ENCODE measurements at regions not wholly inside any gene's neighbourhood (a gene's known extent, or its start where the extent isn't known, plus 50 kb on each side); places are given as distances from the start of the nearest gene placed in this dataset.

- intact Hi-C loops (cut with DNase I): no loop called here
- Histone ChIP-seq H3K9me3 (no peaks in the 10 kb centered on the region), H3K36me3 (no peaks in the 10 kb centered on the region), H3K4me1 (no peaks in the 10 kb centered on the region), H3K4me3 (no peak overlapping the region), H3K27ac (no peak overlapping the region), H3K27me3 (no peaks in the 10 kb centered on the region)
- peak in 1 of 2 donors; percentile 42 for TF ChIP-seq POLR2AphosphoS5 (IDR thresholded peaks at IDR 0.05; ENCODE audit: insufficient read depth in 1 of 2, low read depth in 1 of 2)
- no peak for TF ChIP-seq POLR2A (IDR thresholded peaks at IDR 0.05)
- DNase-seq (ENCODE audit: extremely low spot score in 2 of 2): peak in 1 of 2 donors; percentile 69
Measured at GRCh38 chr2:238635647-238636051, 208.9 kb downstream of the ASB1 start.

- H3K4me1 ChIP-seq: no peaks in the 10 kb centered on the region
- H3K4me3 ChIP-seq: no peak overlapping the region
- H3K9me3 ChIP-seq: no peaks in the 10 kb centered on the region
- no peaks in the 10 kb centered on the region for H3K27me3 ChIP-seq
- TF ChIP-seq POLR2A (IDR thresholded peaks at IDR 0.05) (no peak), POLR2AphosphoS5 (IDR thresholded peaks at IDR 0.05; ENCODE audit: insufficient read depth in 1 of 2, low read depth in 1 of 2) (peak in 1 of 2 donors; percentile 53)
- peak in 1 of 2 donors; percentile 71 for DNase-seq (ENCODE audit: extremely low spot score in 2 of 2)
- intact Hi-C loops (cut with DNase I): no loop called here
- H3K36me3 ChIP-seq: no peaks in the 10 kb centered on the region
- no peak overlapping the region for H3K27ac ChIP-seq
Measured at GRCh38 chr2:238636269-238637073, 209.7 kb downstream of the ASB1 start.

GRCh38 chr2:238638100-238638981 lies 209.5 kb upstream of the TWIST2 start:
- H3K9me3 ChIP-seq: no peaks in the 10 kb centered on the region

DNA sequence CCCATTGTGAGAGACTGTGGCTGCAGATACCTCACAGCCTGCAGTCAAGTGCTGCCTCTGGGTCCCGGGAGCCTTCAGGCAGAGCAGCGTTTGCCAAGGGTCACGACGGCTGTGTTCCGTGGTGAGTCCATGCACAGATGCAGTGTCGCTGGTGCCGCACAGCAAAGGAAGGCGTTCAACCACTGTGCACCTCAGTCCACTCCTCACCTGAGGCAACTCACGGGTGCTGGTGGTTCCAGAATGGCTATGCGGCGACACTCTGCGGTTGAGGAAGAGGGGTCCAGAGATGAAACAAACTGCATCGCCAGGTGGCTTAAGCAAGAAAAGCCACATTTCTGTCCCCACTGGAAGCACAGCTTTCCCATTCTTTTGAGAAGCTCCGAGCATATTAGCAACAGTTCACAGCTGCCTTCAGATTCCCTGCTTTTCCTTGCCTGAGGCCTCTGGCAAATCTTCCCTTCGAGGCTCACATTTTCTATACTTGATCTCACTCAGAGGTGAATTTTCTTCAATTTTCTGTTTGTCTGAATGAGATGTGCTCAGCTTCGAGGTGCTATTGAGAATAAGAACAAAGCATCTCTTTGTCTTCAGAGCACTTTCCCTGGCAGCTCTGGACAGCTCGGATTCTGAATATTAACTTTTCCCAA lies 208.8 kb upstream of the TWIST2 start:
- Histone ChIP-seq H3K27ac (no peak overlapping the region), H3K27me3 (no peaks in the 10 kb centered on the region), H3K9me3 (no peaks in the 10 kb centered on the region), H3K36me3 (no peaks in the 10 kb centered on the region), H3K4me1 (peaks cover 2% of the 10 kb centered on the region), H3K4me3 (no peak overlapping the region)
- TF ChIP-seq POLR2A (IDR thresholded peaks at IDR 0.05) (no peak), POLR2AphosphoS5 (IDR thresholded peaks at IDR 0.05; ENCODE audit: insufficient read depth in 1 of 2, low read depth in 1 of 2) (no peak)
- TF ChIP-seq, protein P1, sequence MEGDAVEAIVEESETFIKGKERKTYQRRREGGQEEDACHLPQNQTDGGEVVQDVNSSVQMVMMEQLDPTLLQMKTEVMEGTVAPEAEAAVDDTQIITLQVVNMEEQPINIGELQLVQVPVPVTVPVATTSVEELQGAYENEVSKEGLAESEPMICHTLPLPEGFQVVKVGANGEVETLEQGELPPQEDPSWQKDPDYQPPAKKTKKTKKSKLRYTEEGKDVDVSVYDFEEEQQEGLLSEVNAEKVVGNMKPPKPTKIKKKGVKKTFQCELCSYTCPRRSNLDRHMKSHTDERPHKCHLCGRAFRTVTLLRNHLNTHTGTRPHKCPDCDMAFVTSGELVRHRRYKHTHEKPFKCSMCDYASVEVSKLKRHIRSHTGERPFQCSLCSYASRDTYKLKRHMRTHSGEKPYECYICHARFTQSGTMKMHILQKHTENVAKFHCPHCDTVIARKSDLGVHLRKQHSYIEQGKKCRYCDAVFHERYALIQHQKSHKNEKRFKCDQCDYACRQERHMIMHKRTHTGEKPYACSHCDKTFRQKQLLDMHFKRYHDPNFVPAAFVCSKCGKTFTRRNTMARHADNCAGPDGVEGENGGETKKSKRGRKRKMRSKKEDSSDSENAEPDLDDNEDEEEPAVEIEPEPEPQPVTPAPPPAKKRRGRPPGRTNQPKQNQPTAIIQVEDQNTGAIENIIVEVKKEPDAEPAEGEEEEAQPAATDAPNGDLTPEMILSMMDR (IDR thresholded peaks at IDR 0.05): no peak
- intact Hi-C loops (cut with DNase I): no loop called here
- DNase-seq (ENCODE audit: extremely low spot score in 2 of 2): peak in 1 of 2 donors; percentile 81

More at GRCh38 chr2:238638100-238638981, 209.5 kb upstream of the TWIST2 start:
- DNase-seq (ENCODE audit: extremely low spot score in 2 of 2): peak in 1 of 2 donors; percentile 67
- Histone ChIP-seq H3K27me3 (no peaks in the 10 kb centered on the region), H3K4me1 (no peaks in the 10 kb centered on the region), H3K27ac (no peak overlapping the region), H3K36me3 (no peaks in the 10 kb centered on the region), H3K4me3 (no peak overlapping the region)
- TF ChIP-seq POLR2AphosphoS5 (IDR thresholded peaks at IDR 0.05; ENCODE audit: insufficient read depth in 1 of 2, low read depth in 1 of 2) (no peak), POLR2A (IDR thresholded peaks at IDR 0.05) (no peak)
- TF ChIP-seq, protein P1 (IDR thresholded peaks at IDR 0.05): no peak
- intact Hi-C loops (cut with DNase I): no loop called here

GRCh38 chr2:238640486-238640885 lies 207.4 kb upstream of the TWIST2 start:
- no peak for TF ChIP-seq POLR2AphosphoS5 (IDR thresholded peaks at IDR 0.05; ENCODE audit: insufficient read depth in 1 of 2, low read depth in 1 of 2)
- no peak for TF ChIP-seq POLR2A (IDR thresholded peaks at IDR 0.05)
- TF ChIP-seq, protein P1 (IDR thresholded peaks at IDR 0.05): no peak
- Histone ChIP-seq H3K27me3 (no peaks in the 10 kb centered on the region), H3K4me1 (peaks cover 7% of the 10 kb centered on the region), H3K4me3 (no peak overlapping the region), H3K36me3 (no peaks in the 10 kb centered on the region), H3K27ac (no peak overlapping the region), H3K9me3 (no peaks in the 10 kb centered on the region)
- intact Hi-C loops (cut with DNase I): no loop called here
- DNase-seq (ENCODE audit: extremely low spot score in 2 of 2): no peak

Measured in vagina (tissue), 2 donors.